ENCODE measurements at regions not wholly inside any gene's neighbourhood (a gene's known extent, or its start where the extent isn't known, plus 50 kb on each side); places are given as distances from the start of the nearest gene placed in this dataset.

DNA sequence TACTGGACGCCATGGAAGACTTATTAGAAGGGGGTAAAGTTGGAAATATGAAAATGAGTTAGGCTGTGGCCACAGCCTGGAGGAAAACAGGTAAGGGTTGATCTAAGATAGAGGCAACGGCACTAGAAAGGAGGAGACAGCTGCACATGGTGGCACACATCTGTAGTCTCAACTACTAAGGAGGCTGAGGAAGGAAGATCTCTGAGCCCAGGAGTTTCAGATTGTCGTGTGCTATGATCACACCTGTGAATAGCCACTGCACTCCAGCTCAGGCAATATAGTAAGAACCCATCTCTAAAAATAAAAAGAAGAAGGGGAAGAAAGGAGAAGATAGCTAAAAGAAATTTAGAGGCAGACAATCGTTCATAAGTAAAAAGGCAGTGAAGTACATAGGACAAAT is 87.8 kb upstream of the SORBS2 start:
- no peak overlapping the region for H3K4me3 ChIP-seq (ENCODE audit: control insufficient read depth in 2 of 3, extremely low read depth in 1 of 3, insufficient read depth in 2 of 3, low read depth in 1 of 3, low read length in 3 of 3)
- no peak overlapping the region for H2AFZ ChIP-seq (ENCODE audit: control insufficient read depth, low read length)
- H3K4me2 ChIP-seq (ENCODE audit: control insufficient read depth, extremely low read depth, insufficient read depth, low read depth, low read length): no peak overlapping the region
- no peak overlapping the region for H3K9ac ChIP-seq (ENCODE audit: control insufficient read depth, extremely low read depth, insufficient read depth, low read length)
- no peaks in the 10 kb centered on the region for H3K9me1 ChIP-seq (ENCODE audit: control insufficient read depth, extremely low read depth, insufficient read depth, low read length)
- TF ChIP-seq, protein P1, sequence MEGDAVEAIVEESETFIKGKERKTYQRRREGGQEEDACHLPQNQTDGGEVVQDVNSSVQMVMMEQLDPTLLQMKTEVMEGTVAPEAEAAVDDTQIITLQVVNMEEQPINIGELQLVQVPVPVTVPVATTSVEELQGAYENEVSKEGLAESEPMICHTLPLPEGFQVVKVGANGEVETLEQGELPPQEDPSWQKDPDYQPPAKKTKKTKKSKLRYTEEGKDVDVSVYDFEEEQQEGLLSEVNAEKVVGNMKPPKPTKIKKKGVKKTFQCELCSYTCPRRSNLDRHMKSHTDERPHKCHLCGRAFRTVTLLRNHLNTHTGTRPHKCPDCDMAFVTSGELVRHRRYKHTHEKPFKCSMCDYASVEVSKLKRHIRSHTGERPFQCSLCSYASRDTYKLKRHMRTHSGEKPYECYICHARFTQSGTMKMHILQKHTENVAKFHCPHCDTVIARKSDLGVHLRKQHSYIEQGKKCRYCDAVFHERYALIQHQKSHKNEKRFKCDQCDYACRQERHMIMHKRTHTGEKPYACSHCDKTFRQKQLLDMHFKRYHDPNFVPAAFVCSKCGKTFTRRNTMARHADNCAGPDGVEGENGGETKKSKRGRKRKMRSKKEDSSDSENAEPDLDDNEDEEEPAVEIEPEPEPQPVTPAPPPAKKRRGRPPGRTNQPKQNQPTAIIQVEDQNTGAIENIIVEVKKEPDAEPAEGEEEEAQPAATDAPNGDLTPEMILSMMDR (optimal IDR thresholded peaks at IDR 0.05 in 1 of 3, IDR thresholded peaks at IDR 0.05 in 1 of 3, conservative IDR thresholded peaks at IDR 0.05 in 1 of 3; ENCODE audit: extremely low read depth in 1 of 3, insufficient read depth in 2 of 3, low read length in 3 of 3): no peak
- no peak for TF ChIP-seq EZH2 (IDR thresholded peaks at IDR 0.05; ENCODE audit: low read length)
- no peaks in the 10 kb centered on the region for H3K27me3 ChIP-seq (ENCODE audit: control insufficient read depth, extremely low read depth, insufficient read depth, low read length)
- no peaks in the 10 kb centered on the region for H3K9me3 ChIP-seq (ENCODE audit: control insufficient read depth, low read depth, low read length)
- dilution Hi-C loops (cut with MboI; ENCODE audit: extremely low pct_ligation_motif_present, low sequenced_read_pairs): no loop called here
- H3K36me3 ChIP-seq (ENCODE audit: control insufficient read depth in 2 of 2, extremely low read depth in 1 of 2, insufficient read depth in 2 of 2, low read length in 2 of 2): no peaks in the 10 kb centered on the region
- no peaks in the 10 kb centered on the region for H3K79me2 ChIP-seq (ENCODE audit: control insufficient read depth, insufficient read depth, low read length)
- no peak for DNase-seq (ENCODE audit: low read depth, low spot score)
- no peaks in the 10 kb centered on the region for H4K20me1 ChIP-seq (ENCODE audit: control insufficient read depth, extremely low read depth, insufficient read depth, low read length)
- H3K4me1 ChIP-seq (ENCODE audit: control insufficient read depth, extremely low read depth, insufficient read depth, low read length): peaks cover 11% of the 10 kb centered on the region
- no peak for FAIRE-seq
- H3K27ac ChIP-seq (ENCODE audit: control insufficient read depth, insufficient read depth, low read length): no peak overlapping the region

GRCh38 chr4:185902654-185903053 is 90.7 kb upstream of the SORBS2 start:
- Histone ChIP-seq H3K27me3 (ENCODE audit: control insufficient read depth, extremely low read depth, insufficient read depth, low read length) (no peaks in the 10 kb centered on the region), H3K79me2 (ENCODE audit: control insufficient read depth, insufficient read depth, low read length) (no peaks in the 10 kb centered on the region), H3K4me2 (ENCODE audit: control insufficient read depth, extremely low read depth, insufficient read depth, low read depth, low read length) (no peak overlapping the region), H2AFZ (ENCODE audit: control insufficient read depth, low read length) (no peak overlapping the region), H4K20me1 (ENCODE audit: control insufficient read depth, extremely low read depth, insufficient read depth, low read length) (no peaks in the 10 kb centered on the region), H3K4me3 (ENCODE audit: control insufficient read depth in 2 of 3, extremely low read depth in 1 of 3, insufficient read depth in 2 of 3, low read depth in 1 of 3, low read length in 3 of 3) (no peak overlapping the region), H3K9me1 (ENCODE audit: control insufficient read depth, extremely low read depth, insufficient read depth, low read length) (no peaks in the 10 kb centered on the region), H3K27ac (ENCODE audit: control insufficient read depth, insufficient read depth, low read length) (peak overlapping the region; percentile 24), H3K4me1 (ENCODE audit: control insufficient read depth, extremely low read depth, insufficient read depth, low read length) (peaks cover 11% of the 10 kb centered on the region), H3K9ac (ENCODE audit: control insufficient read depth, extremely low read depth, insufficient read depth, low read length) (no peak overlapping the region), H3K36me3 (ENCODE audit: control insufficient read depth in 2 of 2, extremely low read depth in 1 of 2, insufficient read depth in 2 of 2, low read length in 2 of 2) (no peaks in the 10 kb centered on the region), H3K9me3 (ENCODE audit: control insufficient read depth, low read depth, low read length) (no peaks in the 10 kb centered on the region)
- DNase-seq (ENCODE audit: low read depth, low spot score) (no peak), FAIRE-seq (no peak)
- dilution Hi-C loops (cut with MboI; ENCODE audit: extremely low pct_ligation_motif_present, low sequenced_read_pairs): no loop called here
- TF ChIP-seq, protein P1 (optimal IDR thresholded peaks at IDR 0.05 in 1 of 3, IDR thresholded peaks at IDR 0.05 in 1 of 3, conservative IDR thresholded peaks at IDR 0.05 in 1 of 3; ENCODE audit: extremely low read depth in 1 of 3, insufficient read depth in 2 of 3, low read length in 3 of 3): no peak
- no peak for TF ChIP-seq EZH2 (IDR thresholded peaks at IDR 0.05; ENCODE audit: low read length)
